Keratinocyte (primary cell): ENCODE measurements at regions not wholly inside any gene's neighbourhood (a gene's known extent, or its start where the extent isn't known, plus 50 kb on each side); places are given as distances from the start of the nearest gene placed in this dataset.

Experiments
- DNase-seq: peaks from one replicate; pipeline ENCODE4 v3.0.0-alpha.2; 2011; ENCODE audit warnings: low read depth, missing footprints, low spot score
- FAIRE-seq: peaks from 2 replicates; lab custom pipeline; 2011; peaks lifted over from hg19 to GRCh38; lab: Jason Lieb, UNC
- H2AFZ ChIP-seq: 2 replicates; pipeline ENCODE4 v1.6.0; 2012; ENCODE audit warnings: low read length, control low read depth, inconsistent platforms; ENCODE audit not compliant: control insufficient read depth
- H3K27ac ChIP-seq: 2 replicates; pipeline ENCODE4 v1.5.1; 2011; ENCODE audit warnings: low read length; ENCODE audit not compliant: control insufficient read depth, insufficient read depth
- H3K27me3 ChIP-seq: 3 replicates; pipeline ENCODE4 v1.6.0; 2011; ENCODE audit warnings: low read length; ENCODE audit not compliant: control insufficient read depth, insufficient read depth; ENCODE audit errors: extremely low read depth
- H3K36me3 ChIP-seq, 2 experiments: 2 replicates in 1 of 2; 3 replicates in 1 of 2; pipeline ENCODE4 v1.5.1; 2011; ENCODE audit warnings: low read length in 2 of 2, mild to moderate bottlenecking in 1 of 2; ENCODE audit not compliant: control insufficient read depth in 2 of 2, insufficient read depth in 2 of 2; ENCODE audit errors: extremely low read depth in 1 of 2
- H3K4me1 ChIP-seq: 3 replicates; pipeline ENCODE4 v1.5.1; 2011; ENCODE audit warnings: low read length; ENCODE audit not compliant: control insufficient read depth, insufficient read depth; ENCODE audit errors: extremely low read depth
- H3K4me2 ChIP-seq: 3 replicates; pipeline ENCODE4 v1.6.0; 2011; ENCODE audit warnings: low read depth, low read length; ENCODE audit not compliant: control insufficient read depth, insufficient read depth; ENCODE audit errors: extremely low read depth
- H3K4me3 ChIP-seq, 3 experiments: fragments of 200-600 bp in 1 of 3; sonication (generic) in 1 of 3; 2 replicates in 2 of 3; 3 replicates in 1 of 3; pipeline ENCODE4 v1.5.1; 2011 to 2016; ENCODE audit warnings: low read length in 3 of 3, mild to moderate bottlenecking in 3 of 3, control low read depth in 2 of 3, inconsistent platforms in 1 of 3, low read depth in 1 of 3, mixed read lengths in 1 of 3, mixed run types in 1 of 3, moderate library complexity in 1 of 3; ENCODE audit not compliant: control insufficient read depth in 2 of 3, insufficient read depth in 2 of 3; ENCODE audit errors: extremely low read depth in 1 of 3
- H3K79me2 ChIP-seq: 2 replicates; pipeline ENCODE4 v1.6.0; 2012; ENCODE audit warnings: low read length; ENCODE audit not compliant: control insufficient read depth, insufficient read depth
- H3K9ac ChIP-seq: 3 replicates; pipeline ENCODE4 v1.6.0; 2011; ENCODE audit warnings: low read length; ENCODE audit not compliant: control insufficient read depth, insufficient read depth; ENCODE audit errors: extremely low read depth
- H3K9me1 ChIP-seq: 3 replicates; pipeline ENCODE4 v1.6.0; 2011; ENCODE audit warnings: low read length; ENCODE audit not compliant: control insufficient read depth, insufficient read depth; ENCODE audit errors: extremely low read depth
- H3K9me3 ChIP-seq: 2 replicates; pipeline ENCODE4 v1.5.1; 2012; ENCODE audit warnings: low read depth, low read length; ENCODE audit not compliant: control insufficient read depth
- H4K20me1 ChIP-seq: 3 replicates; pipeline ENCODE4 v1.6.0; 2011; ENCODE audit warnings: low read length; ENCODE audit not compliant: control insufficient read depth, insufficient read depth; ENCODE audit errors: extremely low read depth
- EZH2 ChIP-seq: IDR thresholded peaks from one replicate; pipeline ENCODE4 v1.6.1; 2012; ENCODE audit warnings: inconsistent platforms, mild to moderate bottlenecking, low read length, moderate library complexity
- dilution Hi-C: fragments of 300-500 bp; cut with MboI; formaldehyde crosslinking; loops from one replicate; pipeline ENCODE4 v1.7.0; 2020; ENCODE audit warnings: low sequenced_read_pairs; ENCODE audit not compliant: extremely low pct_ligation_motif_present
- TF ChIP-seq, protein P1 (sequence below), 3 experiments: IDR thresholded peaks in 1 of 3; conservative IDR thresholded peaks in 1 of 3; optimal IDR thresholded peaks in 1 of 3; 2 replicates in 2 of 3; 3 replicates in 1 of 3; pipeline versions ENCODE3 to v1.5.1; 2011; ENCODE audit warnings: low read length in 3 of 3, mild to moderate bottlenecking in 3 of 3, moderate library complexity in 2 of 3, control low read depth in 1 of 3, inconsistent platforms in 1 of 3; ENCODE audit not compliant: insufficient read depth in 2 of 3; ENCODE audit errors: extremely low read depth in 1 of 3

DNA sequence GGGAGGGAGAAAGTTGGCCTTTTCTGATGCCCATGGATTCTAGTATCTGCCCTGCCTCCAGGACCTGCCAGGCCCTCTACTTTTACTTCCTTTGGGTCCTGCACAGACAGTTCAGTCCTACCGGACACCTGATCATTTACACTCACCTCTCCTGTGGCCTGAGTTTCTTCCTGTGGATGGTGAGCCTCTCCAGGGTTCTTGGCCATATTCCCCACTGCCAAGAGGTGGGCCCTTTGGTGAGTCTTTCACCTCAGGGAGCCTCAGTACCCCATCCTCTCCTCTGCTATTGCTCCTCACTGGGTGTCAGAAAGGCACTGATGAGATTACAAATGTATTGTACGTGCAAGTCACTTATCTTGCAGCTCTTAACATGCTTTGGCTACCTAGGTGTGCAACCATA is 81.4 kb upstream of the ETV3 start:
- dilution Hi-C loops, result no loop called here

DNA sequence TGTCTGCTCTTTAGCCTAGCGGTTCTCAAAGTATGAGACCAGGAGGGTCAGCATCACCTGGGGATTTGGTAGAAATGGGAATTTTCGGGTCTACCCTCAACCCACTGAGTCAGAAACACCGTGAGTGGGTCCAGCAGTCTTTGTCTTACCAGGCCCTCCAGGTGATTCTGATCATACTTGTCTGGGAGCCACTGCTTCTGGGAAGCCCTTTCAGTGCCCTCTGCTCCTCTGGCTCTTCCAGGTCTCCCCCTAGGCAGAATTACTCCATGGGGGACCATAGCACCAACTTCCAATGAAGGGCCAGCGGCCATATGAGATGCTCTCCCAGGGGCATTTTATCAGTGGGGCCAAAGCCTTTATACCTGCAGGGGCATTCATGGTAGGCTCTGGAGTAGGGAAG is 81.0 kb upstream of the ETV3 start:
- dilution Hi-C loops, result no loop called here
- Histone ChIP-seq H3K9me3 (no peaks in the 10 kb centered on the region), H3K9ac (no peak overlapping the region), H3K4me1 (no peaks in the 10 kb centered on the region), H2AFZ (no peak overlapping the region), H3K36me3 (no peaks in the 10 kb centered on the region), H4K20me1 (no peaks in the 10 kb centered on the region), H3K79me2 (no peaks in the 10 kb centered on the region), H3K27ac (no peak overlapping the region), H3K4me3 (no peak overlapping the region), H3K4me2 (no peak overlapping the region), H3K9me1 (no peaks in the 10 kb centered on the region), H3K27me3 (no peaks in the 10 kb centered on the region)
- DNase-seq (no peak), FAIRE-seq (no peak)
- TF ChIP-seq, protein P1, sequence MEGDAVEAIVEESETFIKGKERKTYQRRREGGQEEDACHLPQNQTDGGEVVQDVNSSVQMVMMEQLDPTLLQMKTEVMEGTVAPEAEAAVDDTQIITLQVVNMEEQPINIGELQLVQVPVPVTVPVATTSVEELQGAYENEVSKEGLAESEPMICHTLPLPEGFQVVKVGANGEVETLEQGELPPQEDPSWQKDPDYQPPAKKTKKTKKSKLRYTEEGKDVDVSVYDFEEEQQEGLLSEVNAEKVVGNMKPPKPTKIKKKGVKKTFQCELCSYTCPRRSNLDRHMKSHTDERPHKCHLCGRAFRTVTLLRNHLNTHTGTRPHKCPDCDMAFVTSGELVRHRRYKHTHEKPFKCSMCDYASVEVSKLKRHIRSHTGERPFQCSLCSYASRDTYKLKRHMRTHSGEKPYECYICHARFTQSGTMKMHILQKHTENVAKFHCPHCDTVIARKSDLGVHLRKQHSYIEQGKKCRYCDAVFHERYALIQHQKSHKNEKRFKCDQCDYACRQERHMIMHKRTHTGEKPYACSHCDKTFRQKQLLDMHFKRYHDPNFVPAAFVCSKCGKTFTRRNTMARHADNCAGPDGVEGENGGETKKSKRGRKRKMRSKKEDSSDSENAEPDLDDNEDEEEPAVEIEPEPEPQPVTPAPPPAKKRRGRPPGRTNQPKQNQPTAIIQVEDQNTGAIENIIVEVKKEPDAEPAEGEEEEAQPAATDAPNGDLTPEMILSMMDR (optimal IDR thresholded peaks at IDR 0.05 in 1 of 3, IDR thresholded peaks at IDR 0.05 in 1 of 3, conservative IDR thresholded peaks at IDR 0.05 in 1 of 3; ENCODE audit: extremely low read depth in 1 of 3, insufficient read depth in 2 of 3, low read length in 3 of 3), result no peak
- no peak for TF ChIP-seq EZH2

More for the DNA sequence above, 81.4 kb upstream of the ETV3 start:
- H3K27me3 ChIP-seq, result no peaks in the 10 kb centered on the region
- no peaks in the 10 kb centered on the region for H3K4me1 ChIP-seq
- H3K9ac ChIP-seq, result no peak overlapping the region
- no peak overlapping the region for H3K4me3 ChIP-seq
- no peak for FAIRE-seq
- no peak overlapping the region for H3K27ac ChIP-seq
- H3K9me1 ChIP-seq, result no peaks in the 10 kb centered on the region
- no peaks in the 10 kb centered on the region for H3K79me2 ChIP-seq
- no peak overlapping the region for H2AFZ ChIP-seq
- DNase-seq, result no peak
- no peaks in the 10 kb centered on the region for H4K20me1 ChIP-seq
- no peak overlapping the region for H3K4me2 ChIP-seq
- TF ChIP-seq, protein P1 (optimal IDR thresholded peaks at IDR 0.05 in 1 of 3, IDR thresholded peaks at IDR 0.05 in 1 of 3, conservative IDR thresholded peaks at IDR 0.05 in 1 of 3; ENCODE audit: extremely low read depth in 1 of 3, insufficient read depth in 2 of 3, low read length in 3 of 3), result no peak
- no peak for TF ChIP-seq EZH2
- H3K36me3 ChIP-seq, result no peaks in the 10 kb centered on the region
- no peaks in the 10 kb centered on the region for H3K9me3 ChIP-seq
